Amniotic epithelial cell (primary cell): ENCODE measurements at regions not wholly inside any gene's neighbourhood (a gene's known extent, or its start where the extent isn't known, plus 50 kb on each side); places are given as distances from the start of the nearest gene placed in this dataset.
"Not testable (repeated sequence)": the region's sequence is repeated elsewhere in the genome, so short reads cannot be mapped to it uniquely, and the experiment has no call there.

Experiments used
- DNase-seq: peaks from one replicate; pipeline ENCODE4 v3.0.0-alpha.2; 2010; ENCODE audit warnings: low read depth

GRCh38 chr1:238767321-238767720, 619.0 kb upstream of the CHRM3 start:
- DNase-seq, result no peak

- DNase-seq, result no peak
Observed at GRCh38 chr1:238764779-238765178, 621.6 kb upstream of the CHRM3 start.

- DNase-seq, result no peak
Observed at GRCh38 chr1:238753252-238753651, 633.1 kb upstream of the CHRM3 start.

- DNase-seq, result no peak
Observed at GRCh38 chr1:238752327-238752726, 634.0 kb upstream of the CHRM3 start.

- DNase-seq, result no peak
Observed at GRCh38 chr1:238745069-238745468, 641.3 kb upstream of the CHRM3 start.

- DNase-seq, result peak; percentile 29
Observed at GRCh38 chr1:238738892-238739291, 647.5 kb upstream of the CHRM3 start.

GRCh38 chr1:238727670-238728069, 658.7 kb upstream of the CHRM3 start:
- no peak for DNase-seq

GRCh38 chr1:238722812-238723211, 663.6 kb upstream of the CHRM3 start:
- DNase-seq, result no peak

- DNase-seq, result peak; percentile 44
Observed at GRCh38 chr1:238710697-238711096, 675.7 kb upstream of the CHRM3 start.

GRCh38 chr1:238701024-238701423, 685.3 kb upstream of the CHRM3 start:
- no peak for DNase-seq

- peak; percentile 53 for DNase-seq
Observed at GRCh38 chr1:238690415-238690814, 696.0 kb upstream of the CHRM3 start.

GRCh38 chr1:238684576-238684975, 701.8 kb upstream of the CHRM3 start:
- DNase-seq, result not testable (repeated sequence)

GRCh38 chr1:238681451-238681850, 704.9 kb upstream of the CHRM3 start:
- DNase-seq, result peak; percentile 22

GRCh38 chr1:238681021-238681420, 705.3 kb upstream of the CHRM3 start:
- peak; percentile 92 for DNase-seq

- DNase-seq, result peak; percentile 54
Observed at GRCh38 chr1:238677567-238677966, 708.8 kb upstream of the CHRM3 start.

- no peak for DNase-seq
Observed at GRCh38 chr1:238675221-238675620, 711.1 kb upstream of the CHRM3 start.

- no peak for DNase-seq
Observed at GRCh38 chr1:238674316-238674715, 712.1 kb upstream of the CHRM3 start.

GRCh38 chr1:238673561-238673960, 712.8 kb upstream of the CHRM3 start:
- DNase-seq, result no peak

GRCh38 chr1:238672806-238673205, 713.6 kb upstream of the CHRM3 start:
- DNase-seq, result no peak

- peak; percentile 87 for DNase-seq
Observed at GRCh38 chr1:238672262-238672661, 714.1 kb upstream of the CHRM3 start.

- DNase-seq, result peak; percentile 31
Observed at GRCh38 chr1:238664139-238664538, 722.2 kb upstream of the CHRM3 start.

- DNase-seq, result peak; percentile 43
Observed at GRCh38 chr1:238660849-238661248, 725.5 kb upstream of the CHRM3 start.

GRCh38 chr1:238658763-238659162, 727.6 kb upstream of the CHRM3 start:
- DNase-seq, result peak; percentile 93

GRCh38 chr1:238653693-238654321, 732.6 kb upstream of the CHRM3 start:
- DNase-seq, result peak; percentile 78
